Dedifferentiated amniotic fluid mesenchymal stem cell (primary cell): ENCODE measurements at regions not wholly inside any gene's neighbourhood (a gene's known extent, or its start where the extent isn't known, plus 50 kb on each side); places are given as distances from the start of the nearest gene placed in this dataset.
"Not testable (repeated sequence)": the region's sequence is repeated elsewhere in the genome, so short reads cannot be mapped to it uniquely, and the experiment has no call there.

Experiments used
- DNase-seq: peaks from one replicate; pipeline ENCODE4 v3.0.0-alpha.2; 2016; ENCODE audit errors: extremely low spot score

GRCh38 chr2:37758141-37758601 lies 86.7 kb upstream of the CDC42EP3 start:
- DNase-seq = not testable (repeated sequence)

- DNase-seq = not testable (repeated sequence)
Observed at GRCh38 chr2:37759989-37760388, 88.5 kb upstream of the CDC42EP3 start.

GRCh38 chr2:37760471-37760870 lies 89.0 kb upstream of the CDC42EP3 start:
- no peak for DNase-seq

- DNase-seq = peak; percentile 55
Observed at GRCh38 chr2:37762281-37762680, 90.8 kb upstream of the CDC42EP3 start.

GRCh38 chr2:37764739-37765138 lies 93.3 kb upstream of the CDC42EP3 start:
- DNase-seq = no peak

GRCh38 chr2:37766106-37766505 lies 94.7 kb upstream of the CDC42EP3 start:
- no peak for DNase-seq

GRCh38 chr2:37767046-37767445 lies 95.6 kb upstream of the CDC42EP3 start:
- no peak for DNase-seq

GRCh38 chr2:37767959-37768925 lies 96.8 kb upstream of the CDC42EP3 start:
- DNase-seq = peak; percentile 93

GRCh38 chr2:37769551-37769950 lies 98.1 kb upstream of the CDC42EP3 start:
- no peak for DNase-seq

GRCh38 chr2:37770797-37771196 lies 99.4 kb upstream of the CDC42EP3 start:
- no peak for DNase-seq

GRCh38 chr2:37771600-37772088 lies 100.2 kb upstream of the CDC42EP3 start:
- DNase-seq = peak; percentile 46

GRCh38 chr2:37773371-37774130 lies 102.1 kb upstream of the CDC42EP3 start:
- no peak for DNase-seq

- DNase-seq = not testable (repeated sequence)
Observed at GRCh38 chr2:37774171-37774944, 102.9 kb upstream of the CDC42EP3 start.

- no peak for DNase-seq
Observed at GRCh38 chr2:37774976-37775907, 103.8 kb upstream of the CDC42EP3 start.

GRCh38 chr2:37775908-37776250 lies 104.4 kb upstream of the CDC42EP3 start:
- DNase-seq = peak; percentile 68

- peak; percentile 88 for DNase-seq
Observed at GRCh38 chr2:37776487-37776886, 105.0 kb upstream of the CDC42EP3 start.

- DNase-seq = no peak
Observed at GRCh38 chr2:37779139-37779538, 107.7 kb upstream of the CDC42EP3 start.

- DNase-seq = no peak
Observed at GRCh38 chr2:37779611-37780386, 108.4 kb upstream of the CDC42EP3 start.

- no peak for DNase-seq
Observed at GRCh38 chr2:37780387-37780676, 108.9 kb upstream of the CDC42EP3 start.

GRCh38 chr2:37781028-37781427 lies 109.6 kb upstream of the CDC42EP3 start:
- no peak for DNase-seq
